Endothelial cell of umbilical vein (primary cell): ENCODE measurements at regions not wholly inside any gene's neighbourhood (a gene's known extent, or its start where the extent isn't known, plus 50 kb on each side); places are given as distances from the start of the nearest gene placed in this dataset.

Source experiments
- BruUV-seq: library from RNA; stranded (reverse); fragments of 400-500 nt; replicated peaks from 2 replicates; lab custom pipeline; 2021; lab: Mats Ljungman, UMichigan
- CTCF ChIA-PET: fragments of 300-600, 350-600 bp; sonication (Branson Sonifier 250); formaldehyde crosslinking; loops from one replicate; lab custom pipeline; 2021; ENCODE audit warnings: antibody characterized with exemption, inconsistent platforms; lab: Charles Lee
- POLR2A ChIA-PET: fragments of 300-600, 350-600 bp; sonication (Branson Sonifier 250); formaldehyde crosslinking; loops from one replicate; lab custom pipeline; 2021; ENCODE audit warnings: antibody characterized with exemption, inconsistent platforms; lab: Charles Lee
- DNase-seq: peaks from one replicate; pipeline ENCODE4 v3.0.0-alpha.2; 2011; ENCODE audit warnings: low read depth, low spot score
- FAIRE-seq: peaks from 2 replicates; lab custom pipeline; 2011; peaks lifted over from hg19 to GRCh38; lab: Jason Lieb, UNC
- H2AFZ ChIP-seq: 2 replicates; pipeline ENCODE4 v1.6.0; 2012; ENCODE audit warnings: low read depth, low read length, control low read depth, inconsistent platforms
- H3K27ac ChIP-seq: 2 replicates; pipeline ENCODE4 v1.5.1; 2011; ENCODE audit warnings: low read depth, mild to moderate bottlenecking, control low read depth, low read length, moderate library complexity; ENCODE audit not compliant: insufficient read depth
- H3K27me3 ChIP-seq, 2 experiments: 2 replicates each; pipeline versions ENCODE4 v1.6.0 to v1.6.1; 2011; ENCODE audit warnings: low read length in 2 of 2, mixed read lengths in 1 of 2; ENCODE audit not compliant: control insufficient read depth in 2 of 2, insufficient read depth in 2 of 2
- H3K36me3 ChIP-seq, 2 experiments: 2 replicates in 1 of 2; 3 replicates in 1 of 2; pipeline ENCODE4 v1.5.1; 2011; ENCODE audit warnings: low read length in 2 of 2, mild to moderate bottlenecking in 1 of 2, moderate library complexity in 1 of 2; ENCODE audit not compliant: control insufficient read depth in 2 of 2, insufficient read depth in 2 of 2; ENCODE audit errors: extremely low read depth in 1 of 2
- H3K4me1 ChIP-seq: 3 replicates; pipeline ENCODE4 v1.5.1; 2011; ENCODE audit warnings: mild to moderate bottlenecking, low read length; ENCODE audit not compliant: control insufficient read depth, insufficient read depth; ENCODE audit errors: extremely low read depth
- H3K4me2 ChIP-seq: 2 replicates; pipeline ENCODE4 v1.6.1; 2011; ENCODE audit warnings: low read length, control low read depth, mixed read lengths; ENCODE audit not compliant: insufficient read depth
- H3K4me3 ChIP-seq, 3 experiments: fragments of 200-600 bp in 1 of 3; sonication (generic), shearing (Covaris generic) in 1 of 3; replicated peaks in 1 of 3; 2 replicates each; pipeline ENCODE4 v1.5.1; 2011 to 2016; ENCODE audit warnings: control low read depth in 3 of 3, low read length in 3 of 3, mild to moderate bottlenecking in 2 of 3, inconsistent platforms in 1 of 3, low read depth in 1 of 3, moderate library complexity in 1 of 3; ENCODE audit not compliant: insufficient read depth in 1 of 3
- H3K79me2 ChIP-seq: 2 replicates; pipeline ENCODE4 v1.6.0; 2012; ENCODE audit warnings: low read length, inconsistent platforms; ENCODE audit not compliant: control insufficient read depth, insufficient read depth
- H3K9ac ChIP-seq: replicated peaks from 2 replicates; pipeline ENCODE3; 2011; ENCODE audit warnings: low read length, control low read depth; ENCODE audit not compliant: insufficient read depth; ENCODE audit errors: extremely low read depth
- H3K9me1 ChIP-seq: replicated peaks from 3 replicates; pipeline ENCODE4 v1.6.0; 2011; ENCODE audit warnings: mild to moderate bottlenecking, low read length; ENCODE audit not compliant: control insufficient read depth, insufficient read depth; ENCODE audit errors: extremely low read depth
- H3K9me3 ChIP-seq: replicated peaks from 2 replicates; pipeline ENCODE4 v1.5.1; 2012; ENCODE audit warnings: low read length, inconsistent platforms; ENCODE audit not compliant: control insufficient read depth, insufficient read depth
- H4K20me1 ChIP-seq: replicated peaks from 2 replicates; pipeline ENCODE3; 2011; ENCODE audit warnings: mild to moderate bottlenecking, low read length; ENCODE audit not compliant: control insufficient read depth, insufficient read depth; ENCODE audit errors: extremely low read depth
- CTCF ChIP-seq, 2 donors: IDR thresholded peaks; 1 replicate in 1 of 2; 2 replicates in 1 of 2; pipeline ENCODE4 v1.5.1; 2011; ENCODE audit warnings: low read length in 2 of 2, mild to moderate bottlenecking in 2 of 2, moderate library complexity in 2 of 2, control low read depth in 1 of 2, inconsistent platforms in 1 of 2, low read depth in 1 of 2; ENCODE audit not compliant: insufficient read depth in 1 of 2; ENCODE audit errors: extremely low read depth in 1 of 2
- EZH2 ChIP-seq: IDR thresholded peaks from 2 replicates; pipeline ENCODE4 v1.6.1; 2012; ENCODE audit warnings: borderline replicate concordance, low read depth, mild to moderate bottlenecking, moderate library complexity, low read length, inconsistent platforms; ENCODE audit not compliant: severe bottlenecking
- FOS ChIP-seq: IDR thresholded peaks from 2 replicates; pipeline ENCODE4 v1.6.1; 2011; ENCODE audit warnings: mild to moderate bottlenecking, low read length, moderate library complexity, borderline replicate concordance; ENCODE audit not compliant: insufficient read depth
- GATA2 ChIP-seq: IDR thresholded peaks from 2 replicates; pipeline ENCODE4 v1.7.0; 2011; ENCODE audit warnings: low read depth, mild to moderate bottlenecking, moderate library complexity, mixed read lengths, low read length; ENCODE audit not compliant: insufficient read length, insufficient read depth
- JUN ChIP-seq: IDR thresholded peaks from 2 replicates; pipeline ENCODE4 v1.6.1; 2011; ENCODE audit warnings: borderline replicate concordance, low read depth; ENCODE audit not compliant: insufficient read length, insufficient read depth
- MAX ChIP-seq: IDR thresholded peaks from 2 replicates; pipeline ENCODE4 v1.6.1; 2011; ENCODE audit not compliant: insufficient read depth, insufficient read length
- MYC ChIP-seq: IDR thresholded peaks from one replicate; pipeline ENCODE4 v1.6.1; 2011; ENCODE audit warnings: mild to moderate bottlenecking, low read depth, low read length
- POLR2A ChIP-seq: IDR thresholded peaks from 2 replicates; pipeline ENCODE4 v1.6.1; 2012; ENCODE audit warnings: low read depth, mild to moderate bottlenecking, control low read depth, low read length
- POLR2AphosphoS5 ChIP-seq: IDR thresholded peaks from 2 replicates; pipeline ENCODE4 v1.6.1; 2012; ENCODE audit warnings: low read depth, mild to moderate bottlenecking, control low read depth, low read length, moderate library complexity; ENCODE audit not compliant: insufficient read depth
- dilution Hi-C: fragments of 300-500 bp; cut with MboI; formaldehyde crosslinking; loops from one replicate; pipeline ENCODE4 v1.15.0; 2019; ENCODE audit warnings: low sequenced_read_pairs; ENCODE audit not compliant: extremely low pct_ligation_motif_present
- intact Hi-C: fragments of 100-400 bp; cut with micrococcal nuclease; formaldehyde crosslinking; loops from one replicate; pipeline ENCODE4 v1.10.0; 2022

- ChIA-PET POLR2A (no interaction called here), CTCF (no interaction called here)
- Histone ChIP-seq H3K4me3 (no peak overlapping the region), H3K27ac (no peak overlapping the region), H3K27me3 (no peaks in the 10 kb centered on the region), H3K9me3 (no peaks in the 10 kb centered on the region), H3K9ac (no peak overlapping the region), H3K4me1 (no peaks in the 10 kb centered on the region), H3K4me2 (no peak overlapping the region), H2AFZ (no peak overlapping the region), H3K36me3 (no peaks in the 10 kb centered on the region), H4K20me1 (no peaks in the 10 kb centered on the region), H3K9me1 (no peaks in the 10 kb centered on the region), H3K79me2 (no peaks in the 10 kb centered on the region)
- no peak for TF ChIP-seq EZH2
- no peak for TF ChIP-seq FOS
- TF ChIP-seq POLR2AphosphoS5 = no peak
- TF ChIP-seq JUN = no peak
- no peak for TF ChIP-seq GATA2
- no peak for TF ChIP-seq MYC
- TF ChIP-seq MAX = no peak
- TF ChIP-seq CTCF (IDR thresholded peaks at IDR 0.05; ENCODE audit: extremely low read depth in 1 of 2, insufficient read depth in 1 of 2, low read depth in 1 of 2, low read length in 2 of 2) = no peak
- no peak for TF ChIP-seq POLR2A
- dilution Hi-C loops (no loop called here), intact Hi-C loops (no loop called here)
- DNase-seq = no peak
- FAIRE-seq = no peak
- no TSS peak for BruUV-seq
Observed at GRCh38 chr11:133601641-133602040, 69.3 kb upstream of the OPCML start.
